ENCODE measurements at regions not wholly inside any gene's neighbourhood (a gene's known extent, or its start where the extent isn't known, plus 50 kb on each side); places are given as distances from the start of the nearest gene placed in this dataset.

DNA sequence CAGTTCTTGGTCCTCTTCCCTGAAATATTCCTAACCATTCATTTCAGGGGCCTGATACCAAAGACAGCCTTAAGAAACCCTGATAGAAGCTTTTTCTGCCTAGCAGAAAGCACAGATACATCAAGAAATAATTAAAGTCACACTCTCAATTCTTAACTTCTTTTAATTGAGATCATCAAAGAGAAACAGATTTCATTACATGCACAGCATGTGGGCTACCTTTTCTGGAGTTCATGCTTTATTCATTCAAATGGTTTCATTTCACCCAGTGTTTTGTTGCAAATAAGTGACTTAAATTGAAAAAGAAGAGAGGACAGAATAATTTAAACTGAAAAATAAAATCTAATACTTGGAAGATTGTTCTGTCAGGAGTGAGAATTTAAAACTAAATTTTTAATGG lies 192.6 kb upstream of the GGTLC1 start:
- no peak for DNase-seq (ENCODE audit: low spot score)

DNA sequence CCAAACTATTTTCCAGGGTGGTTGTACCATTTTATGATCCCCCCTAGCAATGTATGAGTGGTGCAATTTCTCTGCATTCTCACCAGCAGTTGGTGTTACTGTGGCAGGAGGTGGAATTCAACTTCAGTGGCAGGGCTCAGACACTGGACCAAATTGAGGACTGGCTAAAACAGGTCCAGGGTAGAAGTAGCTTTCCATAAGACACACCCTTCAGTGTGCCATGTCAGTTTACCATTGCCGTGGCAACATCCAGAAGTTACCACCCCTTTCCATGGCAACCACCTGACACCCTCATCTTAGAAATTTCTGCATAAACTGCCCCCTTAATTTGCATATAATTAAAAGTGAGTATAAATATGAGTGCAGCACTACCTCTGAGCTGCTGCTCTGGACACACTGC lies 180.7 kb upstream of the GGTLC1 start:
- no peak for DNase-seq (ENCODE audit: low spot score)

DNA sequence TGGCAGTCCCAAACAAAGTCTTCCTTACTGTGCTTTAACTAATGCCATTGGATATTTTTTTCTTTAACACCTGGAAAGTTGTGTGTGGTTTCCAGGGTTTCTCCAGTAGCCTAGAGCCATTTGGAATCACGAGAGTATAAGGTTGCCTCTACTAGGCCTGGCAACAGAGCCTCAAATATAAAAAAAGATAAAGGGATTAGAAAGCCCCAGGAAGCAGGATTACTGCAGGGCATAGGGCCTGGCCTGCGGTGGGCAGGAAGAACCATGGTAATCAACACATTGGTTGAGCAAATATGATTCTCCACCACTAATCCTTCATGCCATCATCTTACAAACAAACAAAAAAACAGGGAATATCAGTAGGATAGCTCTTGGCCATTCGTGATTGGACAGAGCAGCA lies 177.8 kb upstream of the GGTLC1 start:
- no peak for DNase-seq (ENCODE audit: low spot score)

DNA sequence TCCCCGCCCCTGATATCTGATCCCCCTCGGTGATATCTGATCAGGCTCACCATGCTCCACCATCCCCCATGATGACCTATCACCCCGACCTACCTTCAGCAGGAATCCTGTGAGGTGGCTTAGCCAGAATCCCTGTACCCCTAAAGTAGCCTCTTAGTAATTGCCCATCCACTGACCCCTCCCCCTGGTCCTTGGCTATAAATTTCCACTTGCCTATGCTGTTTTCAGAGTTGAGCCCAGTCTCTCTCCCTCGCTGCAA lies 177.5 kb upstream of the GGTLC1 start:
- DNase-seq (ENCODE audit: low spot score), result no peak

DNA sequence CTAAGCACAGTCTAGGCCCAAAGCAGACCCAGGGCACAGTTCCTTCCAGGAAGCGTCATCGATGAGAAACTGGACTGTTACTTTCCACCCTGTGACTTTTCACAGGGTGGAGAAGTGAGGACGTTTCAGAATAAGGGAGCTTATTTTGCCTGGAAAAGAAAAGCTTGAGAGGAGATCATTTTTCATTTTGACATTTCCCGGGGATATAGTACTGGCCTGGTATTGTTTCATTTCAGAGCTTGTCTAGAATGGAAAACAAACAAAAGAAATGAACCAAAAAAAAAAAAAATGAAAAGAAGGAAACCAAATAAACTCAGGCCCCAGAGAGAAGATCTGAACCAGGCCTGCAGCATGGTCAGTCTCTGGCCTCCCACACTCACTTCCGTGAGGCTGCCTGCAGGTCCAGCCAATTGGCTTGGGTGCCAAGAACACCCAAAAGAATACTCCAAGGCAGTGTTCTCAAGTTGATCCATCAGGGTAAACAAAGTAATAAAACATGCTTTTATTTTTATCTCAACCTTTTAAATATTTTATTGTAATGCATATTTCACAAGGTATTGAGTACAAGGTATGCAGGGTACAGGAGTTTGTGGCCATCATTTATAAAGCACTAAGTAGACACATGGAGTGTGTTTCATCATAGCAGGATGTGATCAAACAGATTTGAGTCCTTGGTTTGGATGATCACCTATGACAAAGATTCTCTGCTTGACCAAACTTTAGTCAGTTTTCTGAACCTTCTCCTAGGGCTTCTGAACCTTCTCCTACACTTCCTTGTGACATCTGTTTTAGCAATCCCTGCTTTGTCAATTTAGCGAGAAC lies 176.9 kb upstream of the GGTLC1 start:
- no peak for DNase-seq (ENCODE audit: low spot score)

DNA sequence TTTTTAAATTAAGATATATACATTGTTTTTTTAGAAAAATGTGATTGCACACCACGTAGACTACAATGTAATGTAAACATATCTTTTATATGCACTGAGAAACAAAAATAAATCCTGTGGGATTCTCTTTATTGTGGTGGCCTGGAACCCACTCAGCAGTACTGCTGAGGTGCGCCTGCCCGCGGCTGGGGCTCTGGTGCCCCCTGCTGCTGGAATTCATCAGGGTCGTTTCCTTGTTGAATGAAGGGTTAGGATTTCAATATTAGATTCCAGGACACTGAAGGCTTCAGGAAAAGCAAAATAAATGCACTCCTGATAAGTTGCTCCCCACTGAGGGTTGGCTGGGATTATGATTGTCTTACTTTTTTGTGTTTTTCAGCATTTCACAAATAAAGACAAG lies 175.8 kb upstream of the GGTLC1 start:
- DNase-seq (ENCODE audit: low spot score), result no peak

DNA sequence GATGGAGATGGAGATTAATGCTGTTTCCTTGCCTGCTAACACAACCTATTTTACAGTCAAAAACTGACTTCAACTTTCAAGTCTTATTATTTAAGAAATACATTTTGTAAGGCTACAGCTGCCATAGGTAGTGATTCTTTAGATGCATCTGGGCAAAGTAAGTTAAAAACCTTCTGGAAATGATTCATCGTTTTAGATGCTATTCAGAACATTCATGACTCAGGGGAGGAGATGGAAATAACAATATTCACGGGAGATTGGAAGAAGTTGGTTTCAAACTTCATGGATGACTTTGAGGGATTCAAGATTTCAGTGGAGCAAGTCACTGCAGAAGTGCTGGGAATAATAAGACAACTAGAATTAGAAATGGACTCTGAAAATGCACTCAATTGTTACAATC lies 174.9 kb upstream of the GGTLC1 start:
- DNase-seq (ENCODE audit: low spot score), result no peak

DNA sequence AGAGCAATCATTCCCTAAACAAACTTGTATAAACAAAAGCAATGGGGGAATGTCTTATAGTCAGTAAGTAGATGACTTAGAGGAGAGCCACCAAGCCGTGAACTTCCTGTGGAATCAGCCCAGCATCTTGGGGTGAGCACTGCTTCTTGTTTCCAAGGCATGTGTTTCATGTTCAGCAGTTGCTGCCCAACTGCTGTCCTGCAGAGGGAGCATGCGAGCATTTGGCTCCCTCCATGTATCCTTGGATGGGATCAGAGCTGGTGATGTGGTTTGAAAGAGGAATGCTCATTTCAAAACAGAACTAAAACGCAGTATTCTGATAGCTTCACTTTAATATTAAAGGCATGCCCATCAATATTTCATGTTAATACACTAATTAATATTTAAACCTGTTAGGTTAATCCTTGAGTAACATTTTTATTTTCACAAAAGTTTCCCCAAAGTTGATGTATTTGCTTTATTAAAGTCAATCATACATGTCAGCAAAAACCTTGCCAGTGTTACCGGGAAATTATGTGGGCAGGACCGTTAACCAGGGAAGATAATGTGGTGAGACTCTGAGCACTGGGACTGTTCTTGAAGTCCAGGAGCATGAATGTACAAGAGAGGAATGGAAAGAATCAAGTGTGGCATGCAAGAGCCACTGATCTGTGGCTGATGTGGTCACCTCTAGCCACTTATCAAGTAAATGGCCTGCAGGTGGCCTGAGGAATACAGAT lies 172.1 kb upstream of the GGTLC1 start:
- peak; percentile 78 for DNase-seq (ENCODE audit: low spot score)

DNA sequence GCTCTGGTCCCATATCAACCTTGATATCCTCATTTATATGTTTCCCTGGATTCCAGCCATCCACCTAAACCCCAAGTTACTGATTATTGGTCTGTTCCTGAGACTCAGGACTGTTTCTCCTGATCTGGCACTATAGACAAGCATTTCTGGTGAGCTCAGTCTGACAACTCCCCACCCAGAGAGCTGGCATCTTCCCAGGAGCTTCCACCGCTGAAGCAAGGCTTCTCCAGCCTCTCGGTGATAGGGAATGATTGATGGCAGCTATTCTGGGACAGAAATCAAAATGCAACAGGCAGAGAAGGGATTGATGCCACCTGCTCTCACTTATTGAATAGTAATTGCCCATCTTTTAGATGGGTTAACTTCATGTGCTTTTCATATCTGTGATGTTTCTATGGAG lies 169.7 kb upstream of the GGTLC1 start:
- DNase-seq (ENCODE audit: low spot score), result no peak

DNA sequence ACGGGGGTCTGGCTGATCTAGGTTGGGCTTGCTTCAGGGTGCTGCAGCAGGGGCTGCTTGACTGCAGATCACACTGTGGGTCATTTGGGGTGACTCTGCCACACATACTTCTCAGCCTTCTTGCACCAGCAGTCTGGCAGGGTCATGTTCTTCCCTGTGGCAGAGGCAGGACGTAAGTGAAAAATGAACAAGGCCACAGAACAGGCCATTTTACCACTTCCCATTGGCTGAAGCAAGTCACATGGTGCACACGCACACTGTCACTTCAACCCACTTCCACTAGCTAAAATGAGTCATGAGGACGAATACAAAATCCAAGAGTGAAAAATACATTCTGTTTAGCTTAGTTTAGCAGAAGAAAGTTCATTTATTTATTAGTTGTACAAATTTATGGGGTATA lies 168.6 kb upstream of the GGTLC1 start:
- DNase-seq (ENCODE audit: low spot score), result no peak

DNA sequence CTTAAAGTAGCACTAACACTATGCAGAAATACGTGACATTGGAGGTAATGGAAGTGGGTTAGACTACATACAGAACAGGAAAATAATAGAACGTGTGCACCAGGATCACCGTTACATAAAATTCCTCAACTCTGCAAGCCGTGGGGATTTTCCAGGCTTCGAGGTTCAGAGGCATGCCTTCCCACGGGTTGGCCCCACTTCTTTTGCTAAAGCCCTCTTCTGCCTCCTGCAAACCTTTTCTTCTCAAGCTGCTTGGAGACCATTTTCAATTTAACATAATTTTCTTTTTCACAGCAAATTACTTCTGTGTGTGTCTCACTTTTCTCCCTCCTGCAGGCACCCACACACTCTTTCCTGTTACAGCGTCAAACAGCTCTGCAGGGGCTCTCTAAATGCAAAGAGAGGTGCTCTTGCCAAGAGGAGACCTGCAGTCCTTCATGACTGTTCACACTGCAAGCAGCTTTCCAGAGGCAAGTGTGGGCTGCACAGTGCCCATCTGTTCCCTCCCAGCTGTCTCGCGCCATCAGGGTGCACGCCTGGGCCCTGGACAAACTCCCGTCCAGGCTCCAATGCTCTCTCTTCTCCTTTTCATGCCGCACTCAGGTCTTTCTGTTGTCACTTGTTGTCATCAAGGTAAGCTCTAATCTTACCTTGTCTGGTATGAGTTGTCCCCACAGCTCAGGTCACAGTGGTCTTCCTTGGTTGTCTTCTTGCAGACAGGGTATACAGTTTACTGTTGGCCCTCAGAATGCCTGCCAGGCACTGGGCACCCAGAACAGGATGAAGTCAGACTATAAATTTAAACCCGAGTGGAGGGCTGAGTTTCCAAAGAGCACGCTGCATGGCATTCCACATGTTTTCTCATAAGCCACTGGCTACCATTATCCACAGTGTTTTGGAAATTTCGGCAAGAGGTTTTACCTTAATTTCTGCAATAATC lies 164.8 kb upstream of the GGTLC1 start:
- no peak for DNase-seq (ENCODE audit: low spot score)

DNA sequence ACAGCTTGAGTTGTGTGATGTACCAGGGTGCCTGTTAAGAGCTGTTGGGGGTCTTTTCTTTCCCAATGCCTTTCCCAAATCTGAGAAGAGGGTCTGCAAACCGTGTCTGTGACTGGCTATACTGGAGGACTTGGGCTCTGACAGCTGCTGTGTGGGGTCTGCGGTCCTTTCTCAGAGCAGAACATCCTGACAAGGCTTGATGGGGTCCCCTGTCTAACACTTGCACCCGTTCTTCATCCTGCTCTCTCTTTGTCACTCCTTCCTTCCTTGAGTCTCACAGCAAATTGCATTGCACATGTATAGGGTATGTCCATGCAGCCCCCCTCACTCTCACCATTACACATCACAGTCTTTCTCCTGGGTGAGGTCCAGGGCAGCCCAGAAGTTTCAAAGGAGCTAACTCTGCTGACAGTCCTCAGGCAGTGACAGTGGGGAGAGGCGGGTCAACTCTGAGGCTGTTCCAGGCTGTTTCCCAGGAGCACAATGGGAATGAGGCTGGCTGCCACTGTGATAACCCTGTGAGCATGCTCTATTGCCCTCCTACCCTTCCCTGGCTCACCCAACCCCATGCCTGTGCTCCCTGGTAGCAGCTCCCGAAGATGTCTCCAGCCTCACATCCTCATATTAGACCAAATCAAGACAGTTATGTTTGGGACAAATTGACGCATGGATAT lies 163.2 kb upstream of the GGTLC1 start:
- no peak for DNase-seq (ENCODE audit: low spot score)

DNA sequence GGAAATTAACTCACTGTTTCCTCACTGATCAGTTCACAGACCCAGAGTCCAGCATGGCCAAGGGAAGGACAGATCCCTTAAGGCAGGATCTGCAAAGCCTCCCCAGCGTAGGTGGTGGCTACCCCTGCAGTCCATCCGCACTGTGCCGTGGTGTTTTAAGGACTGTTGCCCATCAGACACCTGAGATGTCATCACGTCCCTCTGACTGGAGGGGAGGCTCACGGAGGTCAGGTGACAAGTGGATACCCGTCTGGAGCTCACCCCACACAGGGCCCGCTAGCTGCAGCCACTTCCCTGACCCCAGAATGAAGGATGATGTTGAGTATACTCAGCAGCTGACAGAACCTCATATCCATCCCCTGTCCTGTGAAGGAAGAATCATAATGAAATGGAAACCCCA lies 161.8 kb upstream of the GGTLC1 start:
- no peak for DNase-seq (ENCODE audit: low spot score)

DNA sequence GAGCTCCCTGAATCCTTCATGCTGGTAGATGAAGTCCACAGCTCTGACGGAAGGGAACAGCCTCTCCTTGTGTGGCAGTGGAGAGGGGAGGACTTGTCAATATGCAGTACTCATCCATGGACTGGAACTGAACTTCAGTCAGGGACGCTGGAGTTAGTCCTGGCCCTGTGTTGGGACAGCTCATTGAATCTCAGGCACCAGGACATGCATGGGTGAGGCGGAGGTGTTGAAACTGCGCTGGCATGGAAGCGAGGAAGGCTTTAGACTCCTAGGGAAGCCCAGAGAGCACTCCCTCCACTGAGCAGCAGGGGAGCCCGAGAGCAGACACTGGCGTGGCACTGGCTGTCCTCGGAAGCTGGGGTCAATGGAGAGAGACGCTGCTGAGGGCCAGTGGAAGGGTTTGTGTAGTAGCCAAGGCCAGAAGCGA lies 161.3 kb upstream of the GGTLC1 start:
- DNase-seq (ENCODE audit: low spot score), result no peak

DNA sequence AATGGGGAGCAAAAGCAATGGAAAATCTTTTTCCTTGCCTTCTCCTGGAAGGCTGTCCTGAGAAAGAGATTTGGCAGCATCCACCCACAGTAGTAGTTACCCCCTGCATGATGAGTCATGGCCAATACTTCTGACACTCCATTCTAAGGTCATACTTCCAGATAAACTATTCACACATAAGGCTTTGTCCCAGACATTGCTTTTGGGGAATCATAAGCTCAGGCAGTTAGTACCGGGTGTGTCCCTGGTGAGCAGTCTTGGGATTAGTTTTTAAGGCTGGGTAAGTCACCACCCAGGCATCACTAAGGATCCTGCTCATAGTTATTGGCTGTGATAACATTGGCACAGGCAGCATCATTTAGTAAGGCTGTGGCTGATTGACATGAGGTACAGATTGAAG lies 160.6 kb upstream of the GGTLC1 start:
- no peak for DNase-seq (ENCODE audit: low spot score)

DNA sequence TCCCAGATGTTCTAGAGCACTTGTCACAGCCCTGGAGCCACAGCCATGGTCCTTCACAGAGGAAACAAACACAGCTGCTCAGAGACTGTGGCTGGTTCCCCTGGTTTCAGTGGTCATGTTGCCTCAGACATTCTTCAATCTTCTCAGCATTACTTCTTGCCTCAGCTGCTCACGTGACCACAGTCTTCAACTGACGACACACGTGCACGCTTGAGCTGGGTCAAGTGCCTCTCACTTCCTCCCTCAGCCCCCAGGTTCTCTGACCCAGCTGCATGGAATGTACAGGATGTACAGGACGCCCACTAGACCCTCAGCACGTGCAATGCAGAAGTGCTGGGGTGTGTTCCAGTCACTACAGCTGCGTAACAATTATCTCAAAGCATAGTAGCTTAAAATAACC lies 159.8 kb upstream of the GGTLC1 start:
- no peak for DNase-seq (ENCODE audit: low spot score)

DNA sequence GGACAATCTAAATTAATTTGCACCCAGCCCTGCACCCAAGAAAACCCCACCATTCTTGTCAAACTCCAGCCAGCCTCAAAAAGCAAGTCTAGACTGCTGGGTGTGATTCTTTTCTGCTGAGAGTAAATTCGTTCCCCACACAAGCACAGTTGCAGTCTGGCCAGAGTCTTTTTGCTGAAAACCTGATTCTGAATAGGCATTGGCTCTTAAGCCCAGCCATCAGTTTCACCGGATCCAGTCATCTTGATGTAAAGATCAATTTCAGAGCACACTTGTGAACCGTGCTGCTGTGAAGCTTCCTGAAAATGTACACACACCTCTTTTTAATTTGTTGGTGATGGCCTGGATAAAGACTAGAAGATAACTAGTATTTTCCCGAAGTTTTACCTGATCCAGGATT lies 159.4 kb upstream of the GGTLC1 start:
- DNase-seq (ENCODE audit: low spot score), result no peak

DNA sequence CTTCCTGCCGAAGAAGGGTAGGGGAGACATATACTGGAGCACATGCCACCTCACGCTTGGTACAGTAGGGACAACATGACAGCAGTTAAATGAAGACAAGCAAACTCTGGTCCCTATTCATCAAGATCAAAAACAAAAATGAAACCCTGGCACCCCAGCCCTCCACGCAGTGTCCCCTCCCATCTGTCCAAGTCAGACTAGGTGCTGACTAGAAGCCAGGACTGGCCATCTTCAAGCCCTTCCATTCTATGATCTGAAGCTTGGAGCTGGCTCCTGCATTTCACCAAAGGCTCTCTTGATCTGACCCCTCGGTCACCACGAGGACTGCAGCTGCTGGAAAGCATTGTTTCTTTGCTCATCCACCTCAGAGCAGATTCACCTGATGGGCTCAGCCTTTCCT lies 158.9 kb upstream of the GGTLC1 start:
- DNase-seq (ENCODE audit: low spot score), result no peak

DNA sequence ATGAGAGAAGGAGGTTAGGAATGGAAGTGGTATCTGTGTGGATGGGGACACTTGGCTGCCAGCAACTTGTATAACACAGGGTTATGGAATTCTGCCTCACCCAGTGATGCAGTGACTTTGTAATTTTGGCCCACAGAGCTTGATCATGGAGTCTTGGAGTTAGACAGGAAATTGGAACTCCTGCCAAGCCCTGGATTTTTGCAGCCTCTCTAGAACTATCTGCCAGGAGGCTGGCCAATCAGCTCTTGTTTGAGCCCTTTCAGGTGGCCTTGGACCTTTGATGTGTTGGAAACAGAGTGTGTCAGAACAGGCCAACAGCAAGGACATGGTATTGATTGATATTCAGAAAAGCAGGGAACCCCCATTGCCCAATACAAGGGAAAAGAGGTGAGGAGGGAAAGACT lies 157.7 kb upstream of the GGTLC1 start:
- DNase-seq (ENCODE audit: low spot score), result no peak

DNA sequence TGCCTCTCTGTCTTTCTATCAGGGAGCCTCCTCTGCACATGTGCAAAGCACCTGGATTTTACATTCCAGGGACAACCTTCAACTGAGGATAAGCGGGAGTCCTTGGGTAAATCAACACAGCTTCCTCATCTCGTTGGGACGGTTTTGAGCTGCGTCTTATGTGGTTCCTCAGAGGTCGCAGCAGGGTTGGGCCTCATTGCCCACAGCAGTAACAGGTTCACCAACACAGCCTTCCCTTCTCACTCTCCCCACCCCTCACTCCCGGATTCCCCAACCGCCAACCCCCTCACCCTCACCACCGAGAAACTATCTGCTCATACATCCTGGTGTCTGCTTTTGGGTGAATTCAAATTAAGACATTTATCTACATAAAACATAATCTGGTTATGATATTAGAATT lies 155.8 kb upstream of the GGTLC1 start:
- DNase-seq (ENCODE audit: low spot score), result no peak

DNA sequence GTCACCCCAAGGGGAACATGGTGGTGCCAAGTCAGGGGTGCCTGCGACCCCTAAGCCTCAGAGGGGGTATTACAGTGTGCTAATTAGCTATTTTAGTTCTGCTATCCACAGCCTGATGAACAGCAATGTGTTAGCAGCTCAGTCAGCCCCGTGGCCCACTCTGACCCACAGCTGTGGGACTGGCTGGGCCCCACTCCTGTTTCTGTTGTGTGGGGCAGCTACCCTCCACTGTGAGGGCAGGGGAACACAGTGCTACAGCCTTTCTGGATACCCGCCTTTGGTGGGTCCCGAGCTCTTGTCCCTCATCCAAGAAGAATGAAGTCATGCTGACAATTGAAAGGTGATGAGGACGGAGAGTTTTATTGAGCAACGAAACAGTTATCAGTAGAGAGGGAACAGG lies 152.5 kb upstream of the GGTLC1 start:
- DNase-seq (ENCODE audit: low spot score), result no peak

DNA sequence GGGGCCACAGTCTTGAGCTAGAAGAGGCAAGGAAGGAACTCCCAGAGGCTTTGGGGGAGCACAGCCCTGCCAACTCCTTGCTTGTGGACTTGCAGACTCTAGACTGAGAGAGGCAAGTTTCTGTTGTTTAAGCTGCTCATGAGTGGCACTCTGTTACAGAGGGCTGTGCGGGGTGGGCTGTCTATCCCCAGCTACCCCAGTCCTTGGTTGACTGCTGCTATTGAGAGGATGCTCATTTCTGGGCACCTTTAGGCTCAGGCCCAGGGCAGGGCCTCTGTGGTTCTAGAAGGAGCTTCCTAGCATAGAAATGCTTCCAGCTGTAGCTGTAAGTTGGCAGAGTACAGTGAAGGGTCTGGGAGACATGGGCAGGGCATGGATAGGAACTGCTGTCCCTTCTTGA lies 151.3 kb upstream of the GGTLC1 start:
- DNase-seq (ENCODE audit: low spot score), result no peak

Data from cerebellar cortex (tissue), 1 donor.